NCI-H82 (cell line): ENCODE measurements at regions not wholly inside any gene's neighbourhood (a gene's known extent, or its start where the extent isn't known, plus 50 kb on each side); places are given as distances from the start of the nearest gene placed in this dataset.
"Not testable (repeated sequence)": the region's sequence is repeated elsewhere in the genome, so short reads cannot be mapped to it uniquely, and the experiment has no call there.

Experiments used
- DNase-seq: peaks from one replicate; lab custom pipeline; 2025; lab: John Stamatoyannopoulos, UW

- no peak for DNase-seq
Observed at GRCh38 chr12:68479261-68479895, 131.3 kb upstream of the RAP1B start.

DNA sequence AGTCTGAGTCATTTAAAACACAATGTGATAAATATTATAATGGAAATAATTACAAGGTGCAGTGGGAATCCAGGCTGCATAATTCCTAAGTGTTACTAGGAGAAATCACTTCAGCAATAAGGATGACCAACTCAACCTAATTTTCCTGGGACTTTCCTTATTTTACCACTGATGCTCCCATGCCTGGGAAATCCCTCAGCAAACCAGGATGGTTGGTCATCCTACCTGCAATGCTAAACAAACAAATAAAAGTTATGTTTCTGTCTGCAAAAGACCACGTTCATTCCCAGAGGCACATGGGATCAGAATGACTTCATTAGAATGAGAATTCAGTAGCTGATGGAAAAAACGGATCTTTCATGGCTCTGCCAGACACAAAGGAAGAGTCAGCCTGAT lies 130.8 kb upstream of the RAP1B start:
- no peak for DNase-seq

GRCh38 chr12:68480526-68480925 lies 130.2 kb upstream of the RAP1B start:
- no peak for DNase-seq

- no peak for DNase-seq
Observed at GRCh38 chr12:68481181-68481941, 129.3 kb upstream of the RAP1B start.

DNA sequence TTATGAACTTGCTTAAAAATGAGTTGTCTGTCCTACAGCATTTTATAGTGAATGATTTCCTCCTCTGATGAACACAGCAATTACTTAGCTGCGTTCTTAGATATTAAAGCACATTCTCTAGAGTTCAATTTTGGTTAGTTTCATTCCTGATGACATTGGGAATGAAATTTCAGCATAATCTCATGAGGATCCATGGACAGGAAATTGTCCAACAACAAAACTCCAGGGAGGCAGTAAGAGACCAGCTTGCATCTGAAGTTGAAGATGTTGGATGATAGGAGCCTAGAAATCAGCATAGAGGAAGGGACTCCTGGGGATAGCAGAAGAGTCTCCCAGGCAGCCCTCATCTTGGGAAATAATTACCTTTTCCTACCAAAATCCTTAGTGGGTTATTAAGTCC lies 128.7 kb upstream of the RAP1B start:
- DNase-seq, result no peak

DNA sequence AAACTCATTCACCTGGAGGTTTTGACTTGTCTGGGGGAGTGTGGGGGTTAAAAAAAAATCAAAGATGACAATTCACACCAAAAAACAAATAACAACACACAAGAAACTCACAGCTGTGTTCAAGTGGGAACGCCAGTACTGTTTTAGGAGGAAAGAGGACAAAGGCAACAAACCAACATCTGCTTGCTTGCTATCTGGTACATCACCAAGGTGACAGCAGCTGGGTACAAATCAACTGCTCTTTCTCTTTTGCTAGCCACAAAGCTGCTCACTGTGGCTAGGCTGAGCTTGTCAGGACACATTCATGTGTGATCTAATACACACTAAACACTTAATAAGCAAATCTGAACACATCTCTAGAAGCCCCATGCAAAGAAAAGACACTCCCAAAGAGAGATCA lies 128.0 kb upstream of the RAP1B start:
- DNase-seq, result no peak

- DNase-seq, result no peak
Observed at GRCh38 chr12:68483592-68484383, 126.9 kb upstream of the RAP1B start.

DNA sequence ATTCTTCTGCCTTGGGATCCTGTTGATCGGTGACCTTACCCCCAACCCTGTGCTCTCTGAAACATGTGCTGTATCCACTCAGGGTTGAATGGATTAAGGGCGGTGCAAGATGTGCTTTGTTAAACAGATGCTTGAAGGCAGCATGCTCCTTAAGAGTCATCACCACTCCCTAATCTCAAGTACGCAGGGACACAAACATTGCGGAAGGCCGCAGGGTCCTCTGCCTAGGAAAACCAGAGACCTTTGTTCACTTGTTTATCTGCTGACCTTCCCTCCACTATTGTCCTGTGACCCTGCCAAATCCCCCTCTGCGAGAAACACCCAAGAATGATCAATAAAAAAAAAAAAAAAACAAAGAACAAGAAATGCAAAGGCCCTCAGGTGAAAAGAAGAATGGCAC lies 126.1 kb upstream of the RAP1B start:
- not testable (repeated sequence) for DNase-seq

- not testable (repeated sequence) for DNase-seq
Observed at GRCh38 chr12:68486449-68486848, 124.2 kb upstream of the RAP1B start.

GRCh38 chr12:68487721-68488309 lies 122.9 kb upstream of the RAP1B start:
- DNase-seq, result no peak

- no peak for DNase-seq
Observed at GRCh38 chr12:68489273-68489672, 121.4 kb upstream of the RAP1B start.

DNA sequence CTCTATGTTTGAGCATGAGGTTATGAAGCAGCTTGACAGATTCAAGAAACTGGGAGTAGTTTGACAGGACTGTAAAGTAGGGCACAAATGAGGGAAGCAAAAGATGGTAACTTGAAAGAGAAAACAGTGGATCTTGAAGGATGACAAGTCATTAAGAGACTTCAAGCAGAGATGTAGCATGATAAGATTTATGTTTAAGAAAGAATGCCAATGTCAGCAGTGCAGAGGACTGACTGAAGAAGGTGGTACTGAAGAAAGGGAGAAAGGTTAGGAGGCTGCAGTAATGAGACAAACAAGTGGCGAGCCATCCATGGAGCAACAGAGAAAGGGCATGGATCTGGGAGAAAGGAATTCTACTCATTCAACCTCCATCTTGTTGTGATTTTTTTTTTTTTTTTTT lies 120.2 kb upstream of the RAP1B start:
- no peak for DNase-seq

DNA sequence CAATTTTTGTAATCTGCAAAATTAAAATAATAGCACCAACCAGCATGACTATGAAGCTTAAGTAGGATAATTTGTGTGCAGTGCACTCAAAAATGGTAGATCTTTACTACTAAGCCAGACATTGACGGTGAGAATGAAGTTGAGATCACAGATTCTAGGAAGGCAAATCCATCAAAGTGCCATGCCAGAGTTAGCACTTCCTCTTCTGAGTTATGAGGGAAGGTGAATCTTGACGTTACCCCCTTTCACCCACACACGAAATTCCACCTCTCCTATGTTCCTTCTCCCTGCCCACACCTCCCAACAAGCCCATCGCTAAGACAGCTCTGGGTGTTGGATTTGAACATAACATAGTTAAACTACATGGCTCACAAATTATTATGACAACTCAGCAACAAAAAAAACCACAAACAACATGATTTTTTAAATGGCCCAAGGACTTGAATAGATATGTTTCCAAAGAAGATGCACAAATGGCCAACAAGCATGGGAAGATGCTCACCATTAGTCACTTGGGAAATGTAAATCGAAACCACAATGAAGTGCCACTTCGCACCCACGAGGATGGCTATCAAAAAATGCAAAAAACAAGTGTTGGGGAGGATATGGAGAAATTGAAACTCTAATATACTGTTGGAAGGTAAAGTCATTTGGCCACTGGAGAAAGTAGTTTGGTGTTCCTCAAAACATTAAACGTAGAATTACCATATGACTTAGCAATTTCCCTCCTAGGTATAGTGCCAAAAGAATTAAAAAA lies 119.3 kb upstream of the RAP1B start:
- no peak for DNase-seq

DNA sequence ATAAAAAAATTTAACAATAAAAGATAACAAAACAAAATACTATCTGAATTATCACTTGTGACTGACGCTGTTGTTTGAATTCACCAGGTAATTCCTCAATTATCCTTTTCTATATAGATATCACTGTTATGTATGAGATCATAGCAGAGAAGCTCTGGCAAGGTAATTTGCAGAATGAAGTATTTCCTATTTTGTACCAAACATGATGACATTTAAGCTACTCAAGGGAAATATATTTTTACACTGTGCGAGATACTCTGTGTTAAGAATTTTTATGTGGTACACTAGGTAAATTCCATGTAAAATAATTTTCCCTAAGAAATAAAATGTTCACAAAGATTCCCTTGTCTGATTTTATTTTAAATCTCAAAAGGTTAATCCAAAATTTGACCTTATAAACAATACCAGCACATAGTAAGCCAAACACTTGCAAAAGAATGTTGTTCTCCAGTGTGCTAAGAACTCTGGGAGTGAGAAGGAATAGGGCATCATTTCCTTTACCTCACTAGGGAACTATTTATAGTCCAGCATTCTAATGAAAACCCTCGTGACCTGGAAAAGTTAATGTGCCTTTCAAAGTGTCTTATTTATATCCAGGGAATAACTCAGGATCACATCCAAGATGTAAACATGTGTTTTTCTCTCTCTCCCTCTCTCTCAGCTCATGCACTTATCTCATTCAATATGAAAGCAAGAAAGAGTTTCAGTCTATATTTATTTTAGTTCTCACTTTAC lies 115.2 kb upstream of the RAP1B start:
- no peak for DNase-seq

DNA sequence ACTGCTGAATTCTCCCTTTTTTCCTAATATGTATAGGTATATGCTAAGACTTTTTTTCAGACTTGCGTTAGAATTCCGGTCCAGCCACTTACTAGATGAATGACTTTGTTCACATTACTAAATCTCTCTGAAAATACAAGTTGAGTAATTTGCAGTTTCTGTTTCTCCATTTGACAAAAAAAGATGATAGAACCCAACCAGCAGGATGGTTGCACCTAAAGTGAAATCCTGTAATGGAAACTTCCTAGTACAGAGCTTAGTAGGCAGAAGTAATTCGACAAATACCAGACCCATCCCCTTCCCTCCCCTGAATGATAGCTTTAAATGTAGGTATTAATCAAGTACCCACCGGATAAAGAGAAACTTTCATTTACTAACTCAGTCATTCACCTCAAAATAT lies 113.6 kb upstream of the RAP1B start:
- no peak for DNase-seq

- no peak for DNase-seq
Observed at GRCh38 chr12:68497702-68498101, 113.0 kb upstream of the RAP1B start.

DNA sequence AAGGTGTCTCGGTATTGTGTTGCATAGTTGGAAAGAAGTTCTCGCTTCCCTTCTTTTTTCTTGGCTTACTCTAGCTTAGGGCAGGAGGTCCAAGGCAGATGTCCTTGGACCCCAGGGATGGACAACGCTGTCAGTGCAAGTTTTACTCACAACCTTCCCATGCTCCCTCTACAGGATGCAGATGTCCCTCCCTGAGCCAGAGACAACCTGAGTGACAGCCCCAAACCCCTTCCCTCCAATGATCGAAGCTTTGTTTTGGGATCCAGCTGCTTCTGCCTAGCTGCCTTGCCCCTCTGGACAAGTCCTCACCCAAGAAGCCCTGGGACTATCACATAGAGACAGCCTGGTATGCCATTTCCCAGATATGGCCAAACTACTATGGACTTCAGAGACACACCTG lies 112.0 kb upstream of the RAP1B start:
- DNase-seq, result no peak

- no peak for DNase-seq
Observed at GRCh38 chr12:68499616-68500015, 111.1 kb upstream of the RAP1B start.

DNA sequence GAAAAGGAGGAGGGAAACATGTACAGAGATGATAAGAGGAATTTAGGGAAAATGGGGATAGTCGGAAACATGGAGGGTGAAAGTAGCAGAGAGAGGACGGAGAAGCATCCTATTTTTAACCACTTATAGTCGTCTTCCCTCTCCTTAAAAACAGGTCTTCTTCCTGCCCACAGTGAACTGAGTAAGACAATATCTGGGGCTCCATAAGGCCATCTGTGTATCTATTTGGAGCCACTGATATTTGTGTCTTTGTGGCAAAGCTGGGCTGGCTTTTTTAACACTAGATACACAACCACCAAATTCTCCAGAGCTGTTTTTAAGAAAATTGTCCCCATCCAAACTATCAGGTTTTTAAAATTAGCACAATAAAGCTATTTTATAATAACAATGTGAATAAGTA lies 109.5 kb upstream of the RAP1B start:
- DNase-seq, result peak; percentile 44

- DNase-seq, result no peak
Observed at GRCh38 chr12:68505970-68506369, 104.7 kb upstream of the RAP1B start.

- DNase-seq, result no peak
Observed at GRCh38 chr12:68506619-68507018, 104.1 kb upstream of the RAP1B start.
